Activated CD8-positive, alpha-beta memory T cell treated with anti-CD3 and anti-CD28 coated beads, Interleukin-2, amount 50 U/mL, for 1 hour (primary cell): ENCODE measurements at regions not wholly inside any gene's neighbourhood (a gene's known extent, or its start where the extent isn't known, plus 50 kb on each side); places are given as distances from the start of the nearest gene placed in this dataset.

Experiments used
- DNase-seq: peaks from one replicate; pipeline ENCODE4 v3.0.0-alpha.2; 2020; ENCODE audit errors: extremely low read depth

GRCh38 chr12:124489915-124490583 lies 77.4 kb downstream of the NCOR2 start:
- DNase-seq = no peak

DNA sequence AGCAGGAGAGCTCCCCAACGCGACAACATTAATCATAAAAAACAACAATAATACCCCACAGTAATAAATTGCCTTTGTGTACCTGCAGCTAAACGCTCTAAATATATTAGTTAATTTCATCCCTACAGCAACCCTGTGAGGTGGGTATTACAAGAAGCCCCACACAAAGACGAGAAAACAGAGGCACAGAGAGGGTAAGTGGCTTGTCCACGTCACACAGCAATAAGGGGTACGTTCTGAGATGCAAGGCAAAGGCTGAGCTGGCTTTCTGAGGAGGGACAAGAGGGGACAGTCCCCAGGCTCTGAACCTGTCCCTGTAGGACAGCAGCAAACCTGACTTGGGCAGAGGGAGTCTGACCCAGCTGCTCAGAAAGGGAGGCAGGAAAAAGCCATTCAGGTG lies 78.2 kb downstream of the NCOR2 start:
- no peak for DNase-seq

DNA sequence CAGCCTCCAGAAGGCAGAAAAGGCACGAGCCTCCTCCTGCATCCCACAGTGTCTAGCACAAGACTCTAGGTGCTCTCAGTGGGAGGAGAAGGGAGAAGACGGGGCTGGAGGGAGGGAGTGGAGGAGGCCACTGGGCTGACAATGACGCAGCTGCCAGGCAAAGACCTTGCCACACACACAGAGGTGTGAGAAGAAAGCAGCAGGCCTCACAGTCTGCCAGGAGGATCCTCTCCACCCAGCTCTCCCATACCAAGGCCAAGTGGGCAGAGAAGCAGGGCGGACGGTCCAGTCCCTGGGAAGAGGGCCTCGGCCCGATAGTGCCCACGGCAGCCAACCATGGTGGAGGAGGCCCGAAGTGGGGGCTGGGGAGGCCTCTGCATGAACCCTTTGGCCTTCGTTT lies 78.9 kb downstream of the NCOR2 start:
- no peak for DNase-seq

DNA sequence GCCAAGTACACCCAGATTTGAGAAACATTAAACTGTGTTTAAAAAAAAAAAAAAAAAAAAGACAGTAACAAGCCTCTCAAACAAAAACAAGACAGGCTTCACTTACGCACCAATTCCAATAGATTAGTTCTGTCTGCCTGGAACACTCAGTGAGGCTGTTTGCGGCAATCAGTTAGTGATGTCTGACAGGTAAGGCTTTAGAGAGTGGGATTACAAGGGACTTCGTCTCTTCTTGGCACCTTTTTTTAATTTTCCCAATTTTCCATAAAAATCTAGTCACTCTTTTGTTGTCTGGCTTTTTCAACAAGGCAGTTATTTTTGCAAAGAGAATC lies 79.6 kb downstream of the NCOR2 start:
- DNase-seq = no peak

DNA sequence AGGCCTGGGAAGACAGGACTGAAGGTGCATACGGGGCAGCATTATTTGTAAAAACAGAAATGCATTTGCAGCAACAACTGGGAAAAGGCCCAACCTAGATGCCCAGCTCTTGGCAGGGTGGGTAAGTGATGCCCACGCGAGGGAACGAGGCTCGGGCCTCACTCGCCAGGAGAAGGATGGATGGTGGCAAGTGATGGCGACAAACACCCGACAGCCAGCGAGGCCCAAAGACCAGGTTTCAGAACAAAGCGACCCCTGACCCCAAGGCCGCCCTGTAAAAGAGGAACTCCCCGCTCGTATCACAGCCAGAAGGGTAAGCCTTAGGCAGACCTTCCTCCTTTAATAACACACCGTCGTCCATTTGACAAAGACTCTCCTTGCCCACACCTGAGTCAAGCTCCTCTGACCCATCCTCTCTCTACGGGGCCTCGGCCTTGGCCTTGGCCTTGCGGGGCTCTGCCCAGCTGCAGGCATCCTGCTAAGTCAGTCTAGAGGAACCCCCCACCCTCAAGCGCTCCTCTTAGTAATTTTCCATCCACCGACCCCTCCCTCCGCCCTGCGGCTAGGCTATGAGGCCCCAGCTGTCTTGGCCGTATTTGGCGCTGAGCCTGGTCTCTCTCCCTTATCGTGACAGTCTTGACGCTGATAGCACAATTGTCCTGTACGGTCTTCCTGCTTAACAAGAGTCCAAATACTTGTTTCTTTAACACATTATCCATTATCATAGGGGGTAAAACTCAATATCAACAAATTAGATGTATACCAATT lies 80.2 kb downstream of the NCOR2 start:
- DNase-seq = no peak

GRCh38 chr12:124486346-124486963 lies 81.0 kb downstream of the NCOR2 start:
- no peak for DNase-seq

- DNase-seq = no peak
These were observed 82.0 kb downstream of the NCOR2 start for GRCh38 chr12:124485371-124485770.

DNA sequence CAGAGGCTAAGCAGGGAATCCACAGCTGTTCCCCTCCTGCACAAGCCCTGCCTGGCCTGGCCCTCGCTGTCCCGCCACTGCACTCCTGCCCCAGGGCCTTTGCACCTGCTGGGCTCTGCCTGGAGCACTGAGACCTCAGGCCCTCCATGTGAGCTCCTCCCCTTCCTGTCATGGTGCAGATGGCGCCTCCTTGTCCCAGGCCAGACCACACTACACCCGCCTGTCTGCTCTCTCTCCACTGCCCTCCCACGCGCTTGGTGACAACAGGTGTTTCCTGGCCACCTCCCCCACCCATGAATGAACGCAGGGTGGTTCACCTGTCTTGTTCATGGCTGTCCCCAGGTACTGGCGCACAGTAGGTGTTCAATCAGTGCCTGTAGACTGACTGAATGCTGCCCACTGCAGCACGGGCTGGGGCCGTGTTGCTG lies 82.9 kb downstream of the NCOR2 start:
- no peak for DNase-seq

DNA sequence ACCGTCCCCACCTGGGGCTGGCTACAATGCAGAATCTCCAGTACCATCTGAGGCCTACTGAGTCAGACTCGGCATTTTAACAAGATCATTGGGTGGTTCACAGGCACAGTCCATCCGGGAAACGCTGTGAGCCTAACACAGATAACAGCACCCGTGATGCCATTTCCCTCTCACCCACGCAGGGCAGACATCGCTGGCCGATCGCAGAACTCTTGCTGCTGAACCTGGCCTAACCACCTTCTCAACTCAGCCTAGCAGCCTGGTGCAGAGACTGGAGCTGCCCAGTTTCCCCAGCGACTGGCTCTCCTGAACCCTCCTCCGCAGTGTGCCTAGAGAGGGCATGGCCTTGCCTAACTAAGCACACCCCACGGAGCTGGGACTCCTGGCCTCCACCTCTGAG lies 83.3 kb downstream of the NCOR2 start:
- DNase-seq = no peak

GRCh38 chr12:124482901-124483799 lies 84.3 kb downstream of the NCOR2 start:
- DNase-seq = no peak

DNA sequence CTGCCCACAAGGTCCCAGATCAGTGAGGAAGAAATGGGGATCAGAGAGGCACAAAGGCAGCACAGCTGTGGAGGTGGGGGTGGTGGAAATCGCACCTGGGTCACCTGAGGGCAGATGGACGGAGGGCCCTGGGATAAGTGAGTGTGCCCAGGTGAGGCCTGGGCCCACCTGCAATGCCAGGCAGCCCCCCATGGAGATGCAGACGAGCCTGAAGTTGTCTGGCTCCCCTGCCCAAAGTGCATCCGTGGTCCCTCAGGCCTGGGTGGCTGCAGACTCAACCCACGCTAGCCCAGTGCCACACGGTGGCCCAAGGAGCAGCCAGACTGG lies 84.9 kb downstream of the NCOR2 start:
- no peak for DNase-seq

GRCh38 chr12:124481772-124482566 lies 85.4 kb downstream of the NCOR2 start:
- no peak for DNase-seq

DNA sequence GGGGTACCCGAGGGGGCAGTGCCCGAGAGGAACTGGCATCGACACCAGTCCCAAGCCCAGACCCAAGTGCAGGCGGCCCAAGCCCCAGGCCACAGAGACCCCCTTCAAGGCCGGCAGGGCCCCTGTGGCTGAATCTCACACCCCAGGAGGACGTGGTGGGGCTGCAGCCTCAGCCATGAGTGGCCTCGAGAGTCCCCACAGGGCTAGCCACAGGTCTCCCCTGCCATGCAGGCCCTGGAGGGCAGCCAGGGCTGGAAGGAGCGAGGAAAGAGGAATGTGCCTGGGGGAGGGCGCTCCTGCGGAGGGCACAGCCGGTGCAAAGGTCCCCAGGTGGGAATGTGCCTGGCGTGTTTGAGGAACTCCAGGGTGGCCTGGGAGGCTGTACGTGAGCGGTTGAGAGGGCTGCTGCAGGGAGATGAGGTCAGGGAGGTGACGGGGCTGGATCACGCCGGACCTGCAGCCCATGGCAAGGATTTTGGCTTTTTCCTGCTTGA lies 86.1 kb downstream of the NCOR2 start:
- no peak for DNase-seq

DNA sequence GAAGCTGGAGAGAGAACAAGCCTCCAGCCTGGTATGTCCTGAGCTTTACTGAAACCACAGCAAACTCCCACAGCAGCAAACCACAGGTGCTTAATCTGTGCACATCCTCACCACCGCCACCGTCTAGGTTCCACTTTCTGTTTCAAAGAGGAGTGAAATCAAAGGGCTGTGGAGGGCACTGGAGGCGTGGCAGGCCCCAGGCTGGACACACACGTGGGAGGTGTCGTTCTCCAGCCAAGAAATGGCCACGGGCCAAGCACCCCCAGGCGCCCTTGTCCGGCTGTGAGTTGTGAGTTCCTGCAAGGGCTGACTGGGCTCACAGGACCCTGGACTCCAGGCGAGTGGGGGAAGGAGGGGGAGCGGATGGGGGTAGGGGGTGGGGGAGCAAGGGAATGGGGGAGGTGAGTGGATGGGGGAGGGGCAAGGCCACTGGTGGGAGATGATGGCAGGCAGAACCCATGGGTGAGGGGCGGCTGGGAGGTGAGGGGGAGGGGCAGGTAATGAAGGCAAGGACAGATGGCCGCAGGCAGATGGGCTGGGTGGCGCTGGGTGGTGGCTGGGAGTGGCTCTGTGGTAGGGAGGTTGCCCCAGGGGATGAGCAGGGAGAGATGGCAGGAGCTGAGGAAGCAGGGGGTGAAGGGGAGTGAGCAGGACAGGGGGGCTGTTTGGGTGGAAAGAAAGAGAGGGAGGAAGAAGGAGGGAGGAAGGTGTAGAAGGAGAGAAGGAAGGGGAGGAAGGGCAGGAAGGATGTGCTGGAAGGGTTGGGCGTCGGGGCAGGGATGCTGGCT lies 86.7 kb downstream of the NCOR2 start:
- no peak for DNase-seq

DNA sequence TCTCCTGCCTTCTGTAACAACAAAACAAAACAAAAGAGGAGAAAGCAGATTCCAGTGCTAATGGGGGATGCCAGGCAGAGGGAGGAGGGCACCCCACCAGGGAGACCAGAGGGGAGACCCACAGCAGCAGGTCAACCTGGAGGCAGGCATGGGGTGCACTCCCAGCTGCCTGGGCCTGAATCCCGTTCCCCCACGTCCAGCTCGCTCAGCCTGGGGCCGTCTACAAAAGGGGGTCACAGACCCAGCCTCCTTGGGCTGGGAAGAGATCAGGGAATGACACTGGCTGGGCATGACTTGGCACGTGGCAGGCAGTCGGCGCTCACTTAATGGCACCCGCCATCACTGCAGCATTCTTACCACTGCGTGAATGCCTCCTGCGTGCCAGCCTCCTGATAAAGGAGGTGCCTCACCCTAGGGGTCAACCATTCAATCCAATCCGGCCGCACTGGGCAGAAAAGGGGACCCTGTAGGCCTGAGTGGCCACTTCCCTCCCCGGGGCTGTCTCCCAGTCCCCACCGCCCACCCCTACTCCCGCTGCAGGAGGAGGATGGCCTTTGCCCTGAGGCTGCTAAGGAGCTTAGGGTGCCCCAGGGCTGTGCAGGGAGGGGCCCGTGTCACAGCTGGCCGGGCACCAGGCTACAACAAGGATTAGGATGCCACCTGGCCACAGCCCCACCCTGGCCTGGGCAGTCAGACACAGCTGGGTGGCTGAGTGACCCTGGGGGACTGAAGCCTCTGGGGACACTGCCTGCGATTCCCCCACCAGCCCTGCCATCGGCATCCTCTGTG lies 87.5 kb downstream of the NCOR2 start:
- DNase-seq = no peak

GRCh38 chr12:124478985-124479645 lies 88.3 kb downstream of the NCOR2 start:
- no peak for DNase-seq

GRCh38 chr12:124478416-124478815 lies 89.0 kb downstream of the NCOR2 start:
- no peak for DNase-seq

DNA sequence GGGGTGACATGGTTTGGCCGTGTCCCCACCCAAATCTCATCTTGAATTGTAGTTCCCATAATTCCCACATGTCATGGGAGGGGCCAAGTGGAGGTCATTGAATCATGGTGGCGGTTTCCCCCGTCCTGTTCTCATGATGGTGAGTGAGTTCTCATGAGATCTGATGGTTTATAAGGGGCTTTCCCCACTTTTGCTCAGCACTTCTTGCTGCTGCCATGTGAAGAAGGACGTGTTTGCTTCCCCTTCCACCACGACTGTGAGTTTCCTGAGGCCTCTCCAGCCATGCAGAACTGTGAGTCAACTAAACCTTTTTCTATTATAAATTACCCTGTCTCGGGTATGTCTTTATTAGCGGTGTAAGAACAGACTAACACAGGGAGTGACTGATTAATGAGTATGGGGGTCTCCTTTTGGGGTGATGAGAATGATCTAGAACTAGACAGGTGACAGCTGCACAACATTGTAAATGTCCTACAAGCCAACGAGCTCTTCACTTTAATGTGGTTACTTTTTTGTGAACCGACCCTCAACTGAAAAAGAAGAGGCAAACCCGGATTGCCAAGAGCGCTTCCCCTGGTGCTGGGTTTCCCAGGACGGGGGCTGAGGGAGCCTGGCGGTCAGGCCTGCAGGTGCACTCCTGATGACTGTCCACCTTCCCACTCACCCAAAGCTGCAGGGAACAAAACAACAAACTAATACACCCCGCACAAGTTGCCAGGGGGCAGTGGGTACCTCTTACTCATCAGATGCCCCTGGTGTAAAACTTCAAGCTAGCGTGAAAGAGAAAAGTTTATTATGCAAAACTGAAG lies 90.1 kb downstream of the NCOR2 start:
- DNase-seq = no peak
